Middle frontal gyrus (tissue), 1 donor: ENCODE measurements at regions not wholly inside any gene's neighbourhood (a gene's known extent, or its start where the extent isn't known, plus 50 kb on each side); places are given as distances from the start of the nearest gene placed in this dataset.
A peak's percentile ranks its signal among the peaks of the same experiment; 100 is the strongest.

ENCODE experiments used
- DNase-seq: peaks from one replicate; pipeline ENCODE4 v3.0.0-alpha.2; 2015; ENCODE audit warnings: low spot score; ENCODE audit errors: extremely low spot score

GRCh38 chr19:46911456-46911855 is 50.7 kb downstream of the ARHGAP35 start:
- no peak for DNase-seq

- no peak for DNase-seq
These were observed 52.5 kb downstream of the ARHGAP35 start for GRCh38 chr19:46913198-46913851.

GRCh38 chr19:46913852-46914430 is 53.1 kb downstream of the ARHGAP35 start:
- DNase-seq = no peak

GRCh38 chr19:46915386-46915785 is 54.6 kb downstream of the ARHGAP35 start:
- no peak for DNase-seq

GRCh38 chr19:46917002-46917401 is 56.2 kb downstream of the ARHGAP35 start:
- no peak for DNase-seq

GRCh38 chr19:46919324-46919723 is 58.5 kb downstream of the ARHGAP35 start:
- no peak for DNase-seq

GRCh38 chr19:46920362-46920761 is 59.6 kb downstream of the ARHGAP35 start:
- DNase-seq = no peak

GRCh38 chr19:46921071-46921470 is 60.3 kb downstream of the ARHGAP35 start:
- DNase-seq = no peak

- no peak for DNase-seq
These were observed 61.7 kb downstream of the ARHGAP35 start for GRCh38 chr19:46922465-46922864.

- no peak for DNase-seq
These were observed 64.2 kb downstream of the ARHGAP35 start for GRCh38 chr19:46924874-46925547.

- no peak for DNase-seq
These were observed 64.8 kb downstream of the ARHGAP35 start for GRCh38 chr19:46925548-46925950.

GRCh38 chr19:46926170-46927071 is 65.6 kb downstream of the ARHGAP35 start:
- DNase-seq = peak; percentile 54

- DNase-seq = no peak
These were observed 66.3 kb downstream of the ARHGAP35 start for GRCh38 chr19:46927106-46927505.

GRCh38 chr19:46927893-46928292 is 67.1 kb downstream of the ARHGAP35 start:
- DNase-seq = no peak

GRCh38 chr19:46928951-46929350 is 68.2 kb downstream of the ARHGAP35 start:
- no peak for DNase-seq

GRCh38 chr19:46931202-46931601 is 70.4 kb downstream of the ARHGAP35 start:
- DNase-seq = no peak

GRCh38 chr19:46932346-46932745 is 71.5 kb downstream of the ARHGAP35 start:
- DNase-seq = no peak

- no peak for DNase-seq
These were observed 74.4 kb downstream of the ARHGAP35 start for GRCh38 chr19:46935066-46935663.

- no peak for DNase-seq
These were observed 76.3 kb upstream of the NPAS1 start for GRCh38 chr19:46943150-46943946.

GRCh38 chr19:46944123-46944748 is 75.4 kb upstream of the NPAS1 start:
- no peak for DNase-seq
